K562 (cell line): ENCODE measurements at regions not wholly inside any gene's neighbourhood (a gene's known extent, or its start where the extent isn't known, plus 50 kb on each side); places are given as distances from the start of the nearest gene placed in this dataset.

Experiments
- CTCF ChIP-seq, 3 experiments: IDR thresholded peaks in 2 of 3; conservative IDR thresholded peaks in 1 of 3; 2 replicates each; pipeline ENCODE4 v1.5.1; 2011 to 2012; ENCODE audit warnings: low read length in 3 of 3, mild to moderate bottlenecking in 3 of 3, control low read depth in 2 of 3, improper control_type of control experiment in 1 of 3, inconsistent platforms in 1 of 3, low read depth in 1 of 3, mixed read lengths in 1 of 3, moderate library complexity in 1 of 3; ENCODE audit not compliant: insufficient read depth in 2 of 3
- DPF2 ChIP-seq: fragments of 450-650 bp; IDR thresholded peaks from 2 replicates; pipeline ENCODE4 v1.6.1; 2016
- STAG1 ChIP-seq: sonication (generic); formaldehyde crosslinking; IDR thresholded peaks from 2 replicates; pipeline ENCODE4 v1.5.0; 2020; ENCODE audit warnings: missing genetic modification reagents, borderline replicate concordance

- TF ChIP-seq DPF2: no peak
- no peak for TF ChIP-seq STAG1 (CRISPR knock-in tag)
- no peak for TF ChIP-seq CTCF (IDR thresholded peaks at IDR 0.05 in 2 of 3, conservative IDR thresholded peaks at IDR 0.05 in 1 of 3; ENCODE audit: insufficient read depth in 2 of 3, low read depth in 1 of 3, low read length in 3 of 3)
These were observed 478.1 kb downstream of the VRK1 start for GRCh38 chr14:97275276-97275675.
